ENCODE measurements at regions not wholly inside any gene's neighbourhood (a gene's known extent, or its start where the extent isn't known, plus 50 kb on each side); places are given as distances from the start of the nearest gene placed in this dataset.
"Not testable (repeated sequence)": the region's sequence is repeated elsewhere in the genome, so short reads cannot be mapped to it uniquely, and the experiment has no call there.

DNA sequence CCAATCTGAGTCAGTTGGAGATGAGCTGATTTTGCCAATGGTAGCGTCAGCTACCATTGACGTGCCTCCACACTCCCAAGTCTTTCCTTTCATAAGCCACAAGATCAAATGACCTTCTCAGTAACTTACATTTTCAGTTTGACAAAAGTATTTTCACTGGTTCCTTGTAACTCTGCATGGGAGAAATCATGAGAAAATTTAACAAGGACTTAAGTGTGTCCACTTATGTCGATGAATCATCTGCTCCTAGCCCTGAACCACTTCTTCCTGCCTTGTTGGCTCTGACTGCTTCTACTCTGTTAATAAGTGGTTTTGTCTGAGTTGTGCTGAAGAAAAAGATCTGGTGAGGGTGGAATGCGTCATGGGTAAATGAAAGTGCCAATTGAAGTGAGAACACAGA is 101.2 kb downstream of the NFKBIZ start:
- DNase-seq (ENCODE audit: low read depth), result peak; percentile 97

DNA sequence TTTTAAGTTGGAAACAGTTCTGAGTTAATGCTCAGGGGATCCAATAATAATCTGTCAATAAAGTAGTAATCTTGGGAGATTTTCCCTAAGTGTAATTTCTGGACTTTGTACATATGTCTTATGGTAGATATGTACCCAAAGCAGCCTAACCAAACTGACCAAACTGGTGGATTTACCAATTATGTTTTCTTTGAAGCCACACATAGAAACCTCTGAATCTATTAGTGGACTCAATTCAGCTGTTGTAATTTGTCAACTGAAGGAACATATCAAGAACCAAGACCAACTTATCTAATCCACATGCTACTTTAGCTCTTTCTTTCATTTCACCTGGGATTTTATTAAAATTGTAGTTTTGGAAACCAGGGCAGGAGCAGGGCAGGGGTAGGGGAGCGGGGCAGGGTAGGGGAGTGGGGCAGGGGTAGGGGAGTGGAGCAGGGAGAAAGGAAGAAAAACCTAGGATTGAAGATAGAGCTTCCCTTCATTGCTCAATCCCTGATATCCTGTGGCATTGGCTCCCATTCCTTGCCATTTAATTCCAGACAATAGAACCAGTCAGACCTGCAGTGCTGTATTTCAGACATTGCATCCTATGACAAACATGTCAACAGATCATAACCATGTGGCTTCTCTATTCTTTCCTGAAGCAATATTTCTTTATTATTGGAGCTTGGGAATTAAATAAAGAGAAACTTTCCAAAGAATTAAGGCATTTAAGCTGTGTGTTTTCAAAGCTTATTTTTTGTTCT is 101.8 kb downstream of the NFKBIZ start:
- peak; percentile 79 for DNase-seq (ENCODE audit: low read depth)

DNA sequence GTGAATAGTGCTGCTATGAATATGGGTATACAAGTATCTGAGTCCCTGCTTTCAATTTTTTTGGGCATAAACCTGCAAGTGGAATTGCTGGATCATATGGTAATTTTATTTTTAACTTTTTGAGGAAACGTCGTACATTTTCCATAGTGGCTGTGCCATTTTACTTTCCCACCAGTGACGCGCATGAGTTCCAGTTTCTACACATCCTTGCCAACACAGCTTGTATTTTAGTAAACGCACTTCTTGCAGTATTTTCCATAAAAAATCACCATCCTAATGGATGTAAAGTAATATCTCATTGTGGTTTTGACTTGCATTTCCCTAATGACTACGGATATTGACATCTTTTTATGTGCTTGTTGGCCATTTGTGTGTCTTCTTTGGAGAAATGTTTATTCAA is 105.0 kb downstream of the NFKBIZ start:
- DNase-seq (ENCODE audit: low read depth), result no peak

DNA sequence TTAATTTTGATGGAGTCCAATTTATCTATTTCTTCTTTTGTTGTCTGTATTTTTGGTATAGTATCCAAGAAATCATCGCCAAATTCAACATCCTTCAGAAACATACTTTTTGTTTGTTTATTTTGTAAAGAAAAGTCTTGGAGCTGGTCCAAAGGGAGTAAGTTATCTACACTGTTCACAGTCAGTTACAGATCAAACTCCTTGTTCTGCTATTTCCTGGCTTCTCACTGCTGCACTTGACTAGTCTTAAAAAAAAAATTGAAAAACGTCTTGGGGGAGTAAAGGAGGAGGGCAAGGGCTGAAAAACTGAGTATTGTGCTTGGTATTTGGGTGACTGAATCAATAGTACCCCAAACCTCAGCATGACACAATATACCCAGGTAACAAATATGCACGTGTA is 105.6 kb downstream of the NFKBIZ start:
- no peak for DNase-seq (ENCODE audit: low read depth)

DNA sequence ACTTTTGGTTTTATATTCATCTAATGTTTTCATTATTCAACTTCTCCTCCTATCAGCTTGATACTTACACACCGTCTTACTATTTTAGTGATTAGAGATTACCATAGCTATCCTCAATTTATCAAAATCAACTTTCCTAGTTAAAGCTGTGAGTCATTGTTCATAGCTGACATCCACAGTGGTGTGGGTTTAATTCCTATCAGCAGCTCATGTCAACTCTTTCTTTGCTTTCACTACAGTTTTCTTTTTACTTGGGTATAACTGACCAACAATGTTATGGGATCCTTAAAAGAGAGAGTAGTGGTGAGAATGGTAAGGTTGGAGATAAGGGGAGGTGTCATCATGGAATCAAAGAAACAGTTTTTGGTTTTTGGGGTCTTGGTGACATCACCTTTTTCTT is 112.7 kb downstream of the NFKBIZ start:
- no peak for DNase-seq (ENCODE audit: low read depth)

DNA sequence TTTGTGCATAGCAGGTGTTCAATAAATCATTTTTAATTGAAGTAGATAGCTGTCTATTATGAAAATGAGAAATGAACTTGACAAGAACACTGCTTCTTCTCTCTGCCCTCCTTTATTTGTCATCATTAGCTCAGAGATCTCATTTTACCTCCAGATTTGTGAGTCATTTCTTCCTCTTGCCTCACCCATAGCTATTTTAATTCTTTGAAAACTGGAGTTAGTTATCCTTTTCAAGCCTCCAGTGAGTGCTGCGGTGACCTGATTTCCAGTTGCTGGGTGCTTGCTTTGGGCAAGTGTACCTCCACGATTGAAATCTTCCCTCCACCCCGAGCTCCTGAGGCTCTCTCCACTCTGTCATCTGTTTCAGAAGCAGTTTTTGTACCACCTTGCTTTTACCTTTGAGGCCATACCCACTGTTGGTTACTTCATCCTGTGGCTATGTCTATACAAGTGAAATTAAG is 114.6 kb downstream of the NFKBIZ start:
- DNase-seq (ENCODE audit: low read depth), result peak; percentile 75

DNA sequence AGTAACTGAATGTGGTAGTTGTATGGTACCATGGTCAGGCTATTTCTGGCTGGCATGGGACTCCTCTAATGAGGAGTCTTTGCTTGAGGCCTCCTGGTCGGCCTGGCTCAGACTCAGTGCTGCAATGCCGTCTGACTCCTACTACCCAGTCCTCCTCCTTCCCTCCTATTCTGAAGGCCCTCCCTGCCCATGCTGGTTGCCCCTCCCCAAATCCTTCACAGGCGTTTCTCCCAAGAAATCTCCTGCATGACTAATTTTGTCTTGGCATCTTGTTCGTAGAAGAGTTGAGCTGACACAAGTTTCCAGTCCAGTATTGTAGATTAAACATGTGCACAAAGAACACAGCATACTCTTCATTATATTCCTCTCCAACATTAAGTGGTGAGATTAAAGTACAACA is 115.5 kb downstream of the NFKBIZ start:
- DNase-seq (ENCODE audit: low read depth), result no peak

DNA sequence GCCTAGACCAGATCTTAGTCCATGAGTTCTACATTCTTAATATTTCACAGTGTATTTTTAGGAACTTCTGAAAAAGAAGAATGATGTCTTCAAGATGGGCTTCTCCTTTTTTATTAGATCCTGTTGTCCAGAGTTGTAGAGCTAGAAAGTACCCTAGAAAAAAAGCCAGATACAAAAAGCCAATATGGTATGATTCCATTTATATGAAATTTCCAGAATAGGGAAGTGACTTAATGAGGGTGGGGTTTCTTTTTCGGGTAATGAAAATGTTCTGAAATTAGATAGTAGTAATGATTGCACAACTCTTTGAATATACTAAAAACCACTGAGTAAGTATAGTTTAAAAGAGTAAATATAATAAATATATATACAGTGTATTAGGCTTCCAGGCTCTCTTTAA is 116.9 kb downstream of the NFKBIZ start:
- no peak for DNase-seq (ENCODE audit: low read depth)

DNA sequence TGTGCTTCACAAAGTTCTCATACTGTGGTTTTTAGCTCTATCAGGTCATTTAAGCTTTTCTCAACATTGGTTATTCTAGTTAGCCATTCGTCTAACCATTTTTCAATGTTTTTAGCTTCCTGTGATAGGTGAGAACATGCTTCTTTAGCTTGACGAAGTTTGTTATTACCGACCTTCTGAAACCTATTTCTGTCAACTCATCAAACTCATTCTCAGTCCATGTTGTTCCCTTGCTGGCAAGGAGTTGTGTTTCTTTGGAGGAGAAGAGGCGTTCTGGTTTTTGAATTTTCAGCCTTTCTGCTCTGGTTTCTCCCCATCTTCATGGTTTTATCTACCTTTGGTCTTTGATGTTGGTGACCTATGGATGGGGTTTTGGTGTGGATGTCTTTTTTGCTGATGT is 120.9 kb downstream of the NFKBIZ start:
- DNase-seq (ENCODE audit: low read depth), result no peak

DNA sequence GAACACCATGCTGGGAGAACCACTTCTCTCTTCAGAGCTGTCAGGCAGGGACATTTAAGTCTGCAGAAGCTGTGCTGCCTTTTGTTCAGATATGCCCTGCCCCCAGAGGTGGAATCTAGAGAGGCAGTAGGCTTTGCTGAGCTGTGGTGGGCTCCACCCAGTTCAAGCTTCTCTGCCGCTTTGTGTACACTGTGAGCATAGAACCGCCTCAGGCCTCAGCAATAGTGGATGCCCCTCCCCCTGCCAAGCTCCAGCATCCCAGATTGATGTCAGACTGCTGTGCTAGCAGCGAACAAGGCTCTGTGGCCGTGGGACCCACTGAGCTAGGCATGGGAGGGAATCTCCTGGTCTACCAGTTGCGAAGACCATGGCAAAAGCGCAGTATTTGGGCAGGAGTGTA is 121.6 kb downstream of the NFKBIZ start:
- DNase-seq (ENCODE audit: low read depth), result no peak

DNA sequence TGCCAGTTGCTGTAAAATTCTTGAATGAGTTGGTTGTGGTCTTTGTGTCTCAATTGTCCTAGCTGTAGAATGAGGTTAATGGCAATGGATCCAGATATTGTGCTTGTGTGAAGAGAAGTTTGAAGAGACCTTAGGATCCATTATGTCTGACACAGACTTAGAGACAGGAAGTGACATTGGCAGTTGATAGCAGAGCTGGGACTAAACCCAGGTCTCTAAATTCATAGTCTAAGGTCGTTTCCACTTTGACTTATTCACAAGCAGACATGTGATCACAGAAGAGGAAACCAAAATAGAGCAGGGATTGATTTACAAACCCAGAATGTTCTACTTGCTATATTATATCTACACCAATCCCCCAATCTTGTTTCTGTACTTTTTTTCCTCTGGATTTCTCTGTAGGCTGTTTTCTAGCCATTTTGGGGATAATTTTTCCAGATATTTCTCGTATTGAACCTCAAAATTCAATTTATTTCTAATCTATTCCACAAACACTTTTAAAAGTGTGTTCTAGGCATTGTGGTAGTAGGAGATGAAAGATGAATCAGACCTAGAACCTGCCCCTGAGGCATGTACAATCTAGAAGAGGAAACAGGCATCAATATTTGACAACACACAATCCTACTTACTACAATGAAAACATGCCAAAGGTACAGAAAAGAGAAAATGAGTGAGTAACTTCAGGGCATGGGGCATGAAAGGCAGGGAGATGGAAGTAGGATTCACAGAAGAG is 123.3 kb downstream of the NFKBIZ start:
- no peak for DNase-seq (ENCODE audit: low read depth)

DNA sequence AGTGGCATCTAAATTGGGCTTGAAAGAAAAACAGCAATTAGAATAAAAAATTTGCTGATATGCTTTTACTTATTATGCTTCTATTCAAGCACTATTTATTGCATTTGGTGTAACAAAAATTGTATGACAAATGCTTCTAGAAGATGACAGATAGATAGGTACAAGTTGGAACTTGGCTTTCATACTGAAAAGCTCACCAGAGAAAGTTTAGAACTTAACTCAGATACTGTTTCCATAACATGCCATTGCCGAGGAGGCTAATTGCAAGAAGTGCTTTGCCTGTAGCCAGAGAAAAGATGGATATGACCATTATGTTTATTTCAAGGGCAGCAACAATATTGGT is 123.8 kb downstream of the NFKBIZ start:
- no peak for DNase-seq (ENCODE audit: low read depth)

DNA sequence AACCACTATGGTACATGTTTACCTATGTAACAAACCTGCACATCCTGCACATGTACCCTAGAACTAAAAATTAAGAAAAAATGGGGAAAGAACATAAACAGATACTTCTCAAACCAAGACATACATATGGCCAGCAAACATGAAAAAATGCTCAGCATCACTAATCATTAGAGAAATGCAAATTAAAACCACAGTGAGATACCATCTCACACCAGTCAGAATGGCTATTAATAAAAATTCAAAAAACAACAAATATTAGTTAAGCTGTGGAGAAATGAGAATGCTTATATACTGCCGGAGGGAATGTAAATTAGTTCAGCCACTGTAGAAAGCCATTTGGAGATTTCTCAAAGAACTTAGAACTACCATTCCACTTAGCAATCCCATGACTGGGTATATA is 126.1 kb downstream of the NFKBIZ start:
- DNase-seq (ENCODE audit: low read depth), result not testable (repeated sequence)

DNA sequence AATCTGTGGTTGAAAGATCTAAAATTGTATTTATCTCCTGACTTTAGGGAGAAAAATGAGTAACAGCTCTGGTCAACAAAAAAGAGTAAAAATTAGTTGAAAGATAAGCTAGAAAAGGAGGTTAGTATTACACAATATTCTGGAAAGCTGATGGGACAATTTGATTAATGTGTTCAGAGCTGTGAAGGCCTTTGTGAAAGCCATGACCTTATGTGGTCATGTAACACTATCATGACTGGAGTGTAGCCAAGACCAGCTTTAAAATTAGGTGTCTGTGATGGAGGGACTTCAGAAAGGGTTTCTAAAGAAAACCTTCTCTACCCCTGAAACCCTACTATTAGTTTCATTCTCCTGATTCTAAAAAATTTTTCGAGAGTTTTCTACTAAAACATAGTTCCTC is 127.2 kb downstream of the NFKBIZ start:
- peak; percentile 68 for DNase-seq (ENCODE audit: low read depth)

DNA sequence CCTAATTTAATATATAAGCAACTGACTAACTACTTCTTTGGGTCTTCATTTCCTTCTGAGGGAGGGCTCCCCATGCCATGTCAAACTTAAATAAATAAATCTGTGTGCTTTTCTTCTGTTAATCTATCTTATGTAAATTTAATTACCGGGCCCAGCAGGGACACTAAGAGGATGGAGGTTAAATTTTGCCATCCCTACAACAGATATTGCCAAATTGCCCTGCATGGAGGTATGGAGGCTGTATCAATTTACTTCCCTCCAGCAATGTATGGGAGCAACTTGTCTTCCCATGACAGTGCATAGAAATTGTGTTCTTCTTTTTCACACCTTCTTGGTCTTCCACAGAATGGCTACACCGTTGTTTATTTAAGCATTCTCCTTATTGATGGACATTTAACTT is 129.0 kb downstream of the NFKBIZ start:
- no peak for DNase-seq (ENCODE audit: low read depth)

DNA sequence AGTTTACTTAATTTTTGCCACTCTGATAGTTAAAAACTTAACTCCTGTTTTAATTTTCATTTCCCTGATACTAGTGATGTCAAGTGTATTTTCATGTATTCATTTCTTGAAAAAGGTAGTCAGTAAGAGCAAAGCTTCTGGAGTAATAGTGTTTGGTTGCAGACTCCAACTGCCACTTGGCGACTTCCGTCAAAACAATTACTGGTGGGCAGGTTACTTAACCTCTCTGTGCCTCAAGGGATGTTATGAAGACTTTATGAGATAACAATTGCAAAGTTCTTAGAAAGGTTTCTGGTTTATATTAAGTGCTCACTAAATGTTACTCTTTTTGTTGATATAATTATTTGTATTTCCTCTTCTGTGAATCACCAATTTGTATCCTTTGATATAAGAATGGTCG is 129.7 kb downstream of the NFKBIZ start:
- no peak for DNase-seq (ENCODE audit: low read depth)

DNA sequence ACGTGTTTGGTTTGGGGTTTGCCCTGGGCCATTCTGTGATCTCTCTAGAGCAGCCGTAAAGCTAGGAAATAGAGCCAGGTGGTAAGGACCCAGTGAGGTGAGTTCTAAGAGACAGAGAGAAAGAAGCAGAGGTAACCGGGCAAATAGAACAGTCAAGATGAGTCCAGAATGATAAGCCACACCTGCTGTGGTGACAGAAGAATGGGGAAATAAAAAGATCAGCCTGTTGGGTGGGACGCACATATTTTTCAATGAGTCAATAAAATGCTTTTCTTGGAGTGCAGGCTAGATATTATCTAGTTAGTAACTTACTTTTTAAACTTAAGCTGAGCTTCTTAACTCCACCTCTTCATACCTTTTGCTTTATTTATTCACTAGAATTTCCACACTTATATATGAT is 135.0 kb downstream of the NFKBIZ start:
- DNase-seq (ENCODE audit: low read depth), result no peak

DNA sequence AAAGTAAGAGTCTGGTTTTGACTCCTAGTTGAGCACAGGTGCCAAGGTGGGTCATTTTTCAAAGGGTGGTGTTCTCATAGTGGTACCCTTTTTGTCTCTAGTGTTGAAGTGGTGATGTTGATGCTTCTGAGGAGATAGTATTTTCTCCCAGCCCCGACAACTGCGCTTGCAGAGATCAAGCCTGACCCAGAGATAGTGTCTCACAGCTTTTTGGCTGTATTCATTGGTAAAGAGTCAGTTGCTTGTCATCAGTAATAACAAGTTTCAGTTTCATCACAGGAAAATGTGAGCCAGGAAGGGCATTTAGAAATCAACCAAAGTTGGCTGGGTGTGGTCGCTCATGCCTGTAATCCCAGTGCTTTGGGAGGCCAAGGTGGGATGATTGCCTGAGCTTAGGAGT is 139.3 kb downstream of the NFKBIZ start:
- no peak for DNase-seq (ENCODE audit: low read depth)

DNA sequence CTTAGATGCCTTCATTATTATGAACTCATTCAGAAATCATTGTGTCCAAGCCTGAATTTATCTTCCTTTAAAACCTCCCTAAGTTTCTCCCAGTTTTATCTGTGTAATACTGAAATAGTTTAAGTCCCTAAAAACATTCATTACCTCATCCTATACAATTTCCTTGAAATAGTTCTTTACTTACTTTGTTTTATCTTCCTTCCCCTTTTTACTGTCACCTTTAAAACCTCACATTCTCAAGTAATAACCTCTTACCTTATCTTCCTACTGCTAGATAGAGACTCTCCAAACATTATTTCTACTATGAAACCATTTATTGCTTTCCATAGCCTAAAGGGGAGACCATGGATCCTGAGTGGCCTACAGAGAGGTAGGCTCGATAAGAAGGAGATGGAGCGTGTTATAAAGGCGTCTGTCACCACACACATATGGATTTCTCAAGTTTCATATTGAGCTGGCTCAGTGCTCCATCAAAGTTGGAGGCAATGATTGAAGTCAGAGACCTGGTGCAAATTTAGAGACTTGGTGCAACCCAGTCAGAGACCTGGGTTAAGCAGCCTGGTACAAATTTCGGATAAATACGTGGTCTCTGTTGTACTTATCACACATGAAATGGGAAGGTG is 140.4 kb downstream of the NFKBIZ start:
- DNase-seq (ENCODE audit: low read depth), result no peak

DNA sequence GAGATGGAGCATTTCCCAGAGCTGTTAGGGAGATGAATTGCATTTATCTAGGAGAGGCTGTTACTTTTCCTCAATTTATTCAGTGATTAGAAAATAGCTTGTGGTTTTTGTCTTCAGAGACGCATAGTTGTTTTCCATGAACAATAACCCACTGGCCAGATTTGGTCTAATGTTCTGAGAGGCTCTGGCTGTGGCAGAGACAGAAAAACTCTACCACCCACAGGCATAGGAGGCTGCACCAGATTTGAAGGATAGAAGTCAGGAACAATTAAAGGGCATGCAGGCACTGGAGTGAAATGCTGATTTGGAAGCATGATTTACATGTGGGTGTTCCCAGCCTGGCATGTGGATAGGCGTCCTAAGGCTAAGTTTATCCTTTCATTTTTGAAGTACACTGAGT is 143.5 kb downstream of the NFKBIZ start:
- DNase-seq (ENCODE audit: low read depth), result no peak

DNA sequence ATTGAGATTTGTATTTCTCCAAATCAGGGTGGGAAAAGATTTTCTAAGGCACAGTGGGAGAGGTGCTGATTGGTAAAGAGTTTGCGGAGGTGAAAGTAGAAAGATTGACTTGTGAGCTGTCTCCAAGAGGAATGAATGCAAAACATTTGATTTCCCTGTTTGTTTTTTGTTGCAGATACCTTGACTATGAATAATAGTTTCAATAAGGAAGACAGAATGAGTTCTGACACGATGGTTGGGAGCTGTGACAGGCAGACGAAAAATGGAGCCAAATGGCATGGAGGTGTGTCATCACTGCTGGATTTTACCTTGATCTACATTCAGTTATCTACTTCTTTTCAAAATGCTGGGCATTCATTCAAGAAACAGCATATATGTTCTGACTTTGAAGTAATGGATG is 145.1 kb downstream of the NFKBIZ start:
- DNase-seq (ENCODE audit: low read depth), result no peak

DNA sequence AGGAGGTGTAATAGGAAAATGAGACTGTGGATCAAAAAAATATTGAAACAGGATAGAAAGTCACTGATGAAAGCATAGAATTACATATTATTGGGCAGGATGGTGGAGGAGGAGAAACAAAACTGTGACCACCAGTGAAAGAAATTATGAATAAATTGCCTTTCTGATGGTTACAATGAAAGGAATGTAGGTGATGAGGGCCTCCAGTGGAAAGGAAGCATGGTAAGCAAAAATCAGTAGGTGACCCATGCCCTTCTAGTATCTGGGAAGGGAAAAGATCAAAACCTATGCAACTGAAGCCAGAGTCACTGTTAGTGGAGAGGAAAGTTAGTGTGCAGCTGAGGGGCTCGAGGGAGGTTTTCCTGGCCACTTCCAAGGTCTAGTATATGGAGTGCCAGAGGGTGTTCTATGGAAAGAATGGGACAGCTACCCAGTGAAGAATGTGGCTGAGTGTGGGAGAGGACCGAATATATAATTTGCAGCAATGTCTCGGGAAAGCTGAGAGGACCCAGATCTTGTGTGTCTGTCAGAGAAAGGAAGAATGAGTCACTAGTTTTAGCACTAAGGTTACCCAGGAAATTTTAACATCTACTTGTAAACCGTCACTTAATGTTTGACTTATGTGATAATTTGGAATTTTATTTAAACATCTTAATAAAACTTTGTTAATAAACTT is 146.2 kb downstream of the NFKBIZ start:
- DNase-seq (ENCODE audit: low read depth), result peak; percentile 48
